GM10266 (cell line): ENCODE measurements at regions not wholly inside any gene's neighbourhood (a gene's known extent, or its start where the extent isn't known, plus 50 kb on each side); places are given as distances from the start of the nearest gene placed in this dataset.
"Not testable (repeated sequence)": the region's sequence is repeated elsewhere in the genome, so short reads cannot be mapped to it uniquely, and the experiment has no call there.

Source experiments
- DNase-seq: peaks from one replicate; pipeline ENCODE4 v3.0.0; 2012; ENCODE audit errors: extremely low spot score
- CTCF ChIP-seq: IDR thresholded peaks from 2 replicates; pipeline ENCODE4 v1.5.1; 2012; ENCODE audit warnings: mild to moderate bottlenecking, low read depth; ENCODE audit not compliant: control insufficient read depth, insufficient read depth; ENCODE audit errors: missing control alignments

- no peak for TF ChIP-seq CTCF
- no peak for DNase-seq
Observed at GRCh38 chr1:78726686-78727085, 77.1 kb downstream of the IFI44 start.

DNA sequence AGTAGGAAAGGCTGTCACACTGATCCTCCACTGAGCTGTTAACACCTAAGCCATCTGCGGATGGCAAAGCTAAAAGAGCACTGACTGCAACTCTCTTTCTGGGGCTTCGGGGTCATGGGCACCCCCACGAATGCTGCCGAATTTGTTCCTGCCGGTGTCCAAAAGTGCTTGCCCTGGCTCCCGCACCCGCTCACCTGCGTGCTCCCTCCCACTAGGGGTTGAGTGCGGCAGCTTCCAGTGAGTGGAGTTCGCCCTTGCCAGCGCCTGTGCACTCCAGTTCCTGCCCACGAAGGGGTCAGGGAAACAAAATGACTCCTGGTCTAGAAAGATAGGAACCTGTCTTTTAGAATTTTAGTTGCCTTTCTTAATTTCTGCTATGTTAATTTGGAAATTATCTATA, 78.7 kb downstream of the IFI44 start:
- TF ChIP-seq CTCF = no peak
- DNase-seq = no peak

GRCh38 chr1:78730054-78730453, 80.4 kb downstream of the IFI44 start:
- no peak for DNase-seq
- TF ChIP-seq CTCF = no peak

DNA sequence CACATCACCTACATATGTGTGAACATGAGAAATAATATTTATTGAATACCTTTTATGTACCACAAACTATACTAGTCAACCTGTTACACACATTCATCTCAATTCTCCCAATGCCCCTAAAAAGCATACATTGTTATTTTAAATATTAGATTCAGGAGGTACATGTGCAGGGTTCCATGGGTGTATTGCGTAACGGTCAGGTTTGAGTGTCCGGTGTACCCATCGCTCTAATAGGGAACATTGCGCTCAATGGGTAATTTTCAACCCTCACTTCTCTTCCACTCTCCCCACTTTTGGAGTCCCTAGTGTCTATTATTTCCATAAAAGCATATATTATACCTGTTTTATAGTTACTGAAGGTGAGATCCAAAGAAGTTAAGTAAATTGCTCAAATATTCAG, 82.0 kb downstream of the IFI44 start:
- DNase-seq = no peak
- no peak for TF ChIP-seq CTCF

DNA sequence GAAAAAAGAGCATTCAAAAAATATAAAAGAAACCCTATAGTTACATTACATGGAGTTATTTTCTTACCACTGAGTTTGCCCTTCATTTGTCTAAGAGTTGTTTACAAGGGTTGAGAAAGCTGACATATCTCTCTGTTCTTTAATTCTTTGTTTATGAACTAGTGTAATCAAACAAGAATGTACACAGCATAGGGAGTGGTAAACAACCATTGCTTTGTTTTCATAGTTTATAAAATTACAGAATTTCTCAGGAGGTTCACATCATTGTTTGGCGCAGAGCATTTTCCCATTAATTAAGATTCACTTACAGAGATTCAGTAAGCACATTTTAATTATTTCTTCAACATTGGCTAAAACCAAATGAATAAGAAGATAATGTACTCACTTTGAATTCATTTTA, 87.6 kb downstream of the IFI44 start:
- no peak for DNase-seq
- TF ChIP-seq CTCF = no peak

GRCh38 chr1:78743626-78744025, 94.0 kb downstream of the IFI44 start:
- no peak for TF ChIP-seq CTCF
- no peak for DNase-seq

- TF ChIP-seq CTCF = no peak
- DNase-seq = no peak
Observed at GRCh38 chr1:78745111-78745510, 95.5 kb downstream of the IFI44 start.

- not testable (repeated sequence) for DNase-seq
Observed at GRCh38 chr1:78753679-78754078, 104.0 kb downstream of the IFI44 start.
